ENCODE measurements at regions not wholly inside any gene's neighbourhood (a gene's known extent, or its start where the extent isn't known, plus 50 kb on each side); places are given as distances from the start of the nearest gene placed in this dataset.

DNA sequence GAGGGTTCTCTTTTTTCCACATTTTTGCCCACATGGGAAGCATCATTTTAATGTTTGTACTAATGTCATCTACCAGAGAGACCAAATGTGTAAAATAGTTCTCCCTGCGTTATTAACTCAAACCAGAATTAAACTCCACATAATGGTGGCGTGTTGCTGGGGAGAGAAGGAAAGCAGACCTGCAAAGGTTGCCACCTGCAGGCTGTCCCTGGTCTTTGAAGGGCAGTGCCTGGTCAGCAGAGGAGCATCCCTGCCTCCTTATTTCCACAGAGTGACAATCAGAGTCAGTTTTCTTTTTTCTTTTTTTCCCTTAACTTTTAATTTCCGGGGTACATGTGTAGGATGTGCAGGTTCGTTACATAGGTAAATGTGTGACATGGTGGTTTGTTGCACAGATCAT lies 214.5 kb downstream of the TBX18 start:
- ChIA-PET POLR2A (no interaction called here), CTCF (interaction anchor here (1.6 kb wide), 1 partner anchor 12 kb away, joined by 4 read pairs; no protein-coding TSS in a partner anchor)
- TF ChIP-seq, protein P1, sequence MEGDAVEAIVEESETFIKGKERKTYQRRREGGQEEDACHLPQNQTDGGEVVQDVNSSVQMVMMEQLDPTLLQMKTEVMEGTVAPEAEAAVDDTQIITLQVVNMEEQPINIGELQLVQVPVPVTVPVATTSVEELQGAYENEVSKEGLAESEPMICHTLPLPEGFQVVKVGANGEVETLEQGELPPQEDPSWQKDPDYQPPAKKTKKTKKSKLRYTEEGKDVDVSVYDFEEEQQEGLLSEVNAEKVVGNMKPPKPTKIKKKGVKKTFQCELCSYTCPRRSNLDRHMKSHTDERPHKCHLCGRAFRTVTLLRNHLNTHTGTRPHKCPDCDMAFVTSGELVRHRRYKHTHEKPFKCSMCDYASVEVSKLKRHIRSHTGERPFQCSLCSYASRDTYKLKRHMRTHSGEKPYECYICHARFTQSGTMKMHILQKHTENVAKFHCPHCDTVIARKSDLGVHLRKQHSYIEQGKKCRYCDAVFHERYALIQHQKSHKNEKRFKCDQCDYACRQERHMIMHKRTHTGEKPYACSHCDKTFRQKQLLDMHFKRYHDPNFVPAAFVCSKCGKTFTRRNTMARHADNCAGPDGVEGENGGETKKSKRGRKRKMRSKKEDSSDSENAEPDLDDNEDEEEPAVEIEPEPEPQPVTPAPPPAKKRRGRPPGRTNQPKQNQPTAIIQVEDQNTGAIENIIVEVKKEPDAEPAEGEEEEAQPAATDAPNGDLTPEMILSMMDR (IDR thresholded peaks at IDR 0.05; ENCODE audit: control extremely low read depth, extremely low read depth, low read depth, missing control alignments), result no peak
- no peak for DNase-seq (ENCODE audit: extremely low spot score)

DNA sequence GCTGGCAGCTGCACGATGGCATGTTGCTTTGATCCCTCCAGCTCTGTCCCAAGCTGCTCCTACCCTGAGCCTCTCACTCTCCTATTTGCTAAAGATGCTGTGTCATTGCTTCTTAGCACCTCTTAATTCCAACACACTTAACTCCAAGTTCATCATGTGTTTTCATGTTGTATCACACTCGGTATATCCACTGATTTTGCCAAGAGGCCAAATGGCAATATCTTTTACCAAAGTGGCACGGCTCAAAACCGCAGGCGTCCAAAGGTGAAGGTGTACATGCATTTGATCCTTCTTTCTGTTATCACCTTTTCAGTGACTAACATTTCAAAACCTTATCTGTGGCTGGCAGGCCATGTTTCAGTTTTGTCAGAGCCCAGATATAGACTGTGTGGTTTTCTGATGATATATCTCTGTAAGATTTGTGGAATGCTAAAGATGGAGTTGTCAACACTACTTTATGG lies 217.0 kb downstream of the TBX18 start:
- CTCF ChIA-PET, result no interaction called here
- POLR2A ChIA-PET, result no interaction called here
- TF ChIP-seq, protein P1 (IDR thresholded peaks at IDR 0.05; ENCODE audit: control extremely low read depth, extremely low read depth, low read depth, missing control alignments), result no peak
- DNase-seq (ENCODE audit: extremely low spot score), result no peak

DNA sequence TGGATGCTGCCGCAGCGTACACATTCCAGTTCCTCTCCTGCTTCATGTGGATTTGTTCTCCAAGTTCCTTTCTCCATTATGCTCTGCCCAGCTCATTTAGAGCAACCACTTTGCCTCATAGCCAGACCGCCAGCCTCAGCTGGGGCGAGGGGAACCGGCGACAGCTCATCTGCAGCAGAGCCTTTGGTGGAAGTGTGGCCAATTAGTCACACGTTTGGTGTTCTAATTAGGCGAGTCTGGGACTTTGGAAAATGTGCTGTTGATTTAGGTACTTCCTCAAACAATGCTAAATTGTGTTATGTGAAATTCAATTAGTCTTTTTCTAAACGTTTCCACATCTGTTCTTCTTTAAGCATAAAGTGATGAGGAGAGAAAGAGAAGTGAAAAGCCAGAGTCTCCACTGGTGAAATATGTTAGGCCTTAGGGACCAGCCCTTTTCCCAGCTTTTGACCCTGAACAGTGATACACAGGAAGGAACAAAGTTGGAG lies 217.9 kb downstream of the TBX18 start:
- CTCF ChIA-PET, result no interaction called here
- TF ChIP-seq, protein P1 (IDR thresholded peaks at IDR 0.05; ENCODE audit: control extremely low read depth, extremely low read depth, low read depth, missing control alignments), result no peak
- no peak for DNase-seq (ENCODE audit: extremely low spot score)
- POLR2A ChIA-PET, result no interaction called here

DNA sequence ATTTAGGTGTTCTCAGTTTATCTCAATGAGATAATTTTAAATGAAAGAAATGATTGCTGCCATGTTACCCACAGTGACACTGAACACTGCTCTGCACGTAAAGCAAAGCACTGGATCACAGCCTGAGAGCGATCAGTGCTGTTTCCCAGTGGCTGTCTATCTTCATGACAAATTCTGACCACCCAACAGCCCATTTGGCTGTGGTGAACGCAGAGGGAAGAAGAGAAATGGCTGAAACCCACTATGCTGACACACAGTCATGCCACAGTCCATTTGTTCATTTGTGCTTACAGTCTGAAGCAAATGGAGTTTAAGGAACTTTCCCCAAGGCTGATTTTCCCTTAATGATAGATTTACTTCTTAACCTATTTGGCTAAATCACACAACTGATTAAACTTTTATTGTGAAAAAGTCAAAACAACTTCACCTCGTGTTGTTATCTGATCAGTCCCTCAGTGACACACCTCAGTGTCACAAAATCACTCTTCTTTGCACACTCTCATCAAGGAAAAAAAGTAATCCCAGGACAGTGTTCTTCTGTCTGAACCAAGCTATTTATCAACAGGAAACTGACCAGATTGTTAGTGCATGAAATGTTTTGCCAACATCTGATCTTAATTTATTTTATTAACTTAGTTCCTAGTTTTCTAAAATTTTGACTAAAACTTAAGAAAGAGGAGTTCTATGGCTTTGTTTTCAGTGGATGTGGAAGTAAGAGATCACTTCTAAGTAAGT lies 225.1 kb downstream of the TBX18 start:
- TF ChIP-seq, protein P1 (IDR thresholded peaks at IDR 0.05; ENCODE audit: control extremely low read depth, extremely low read depth, low read depth, missing control alignments), result no peak
- CTCF ChIA-PET, result no interaction called here
- no peak for DNase-seq (ENCODE audit: extremely low spot score)
- POLR2A ChIA-PET, result no interaction called here

DNA sequence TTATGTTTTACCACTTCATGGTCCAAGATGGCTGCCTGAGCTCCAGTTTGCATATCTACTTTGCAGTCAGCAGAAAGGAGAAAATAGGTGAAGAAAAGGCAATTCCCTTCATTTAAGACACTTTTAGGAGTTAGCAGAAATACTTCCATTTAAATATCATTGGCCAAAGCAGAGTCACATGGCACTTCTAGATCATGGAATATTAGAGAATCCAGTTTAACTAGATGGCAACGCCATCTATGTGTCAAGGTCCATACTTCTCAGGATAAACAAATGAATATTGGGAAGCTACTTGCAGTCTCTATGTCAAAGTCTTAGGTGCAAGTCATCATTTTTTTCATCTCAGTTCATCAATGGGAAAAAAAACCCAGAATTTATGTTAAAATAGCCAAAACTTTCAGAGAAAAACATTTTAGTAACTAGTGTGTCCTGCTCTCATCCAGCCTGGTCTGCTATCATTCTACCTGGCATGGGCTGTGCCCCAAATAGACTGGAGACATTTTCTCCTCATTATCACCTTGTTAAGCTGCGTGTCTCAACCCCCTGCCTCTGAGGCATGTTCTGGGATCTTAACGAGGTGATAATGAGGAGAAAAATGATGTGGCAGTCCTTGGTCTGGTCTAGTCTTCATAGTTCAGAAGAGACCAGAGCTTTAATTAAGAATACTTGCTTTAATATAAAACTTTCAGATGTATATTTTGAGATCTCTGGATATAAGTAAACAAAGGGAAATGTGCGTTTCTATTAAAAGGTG lies 227.3 kb downstream of the TBX18 start:
- CTCF ChIA-PET, result interaction anchor here (0.9 kb wide), 1 partner anchor 12 kb away, joined by 4 read pairs; no protein-coding TSS in a partner anchor
- POLR2A ChIA-PET, result no interaction called here
- no peak for DNase-seq (ENCODE audit: extremely low spot score)
- TF ChIP-seq, protein P1 (IDR thresholded peaks at IDR 0.05; ENCODE audit: control extremely low read depth, extremely low read depth, low read depth, missing control alignments), result no peak

DNA sequence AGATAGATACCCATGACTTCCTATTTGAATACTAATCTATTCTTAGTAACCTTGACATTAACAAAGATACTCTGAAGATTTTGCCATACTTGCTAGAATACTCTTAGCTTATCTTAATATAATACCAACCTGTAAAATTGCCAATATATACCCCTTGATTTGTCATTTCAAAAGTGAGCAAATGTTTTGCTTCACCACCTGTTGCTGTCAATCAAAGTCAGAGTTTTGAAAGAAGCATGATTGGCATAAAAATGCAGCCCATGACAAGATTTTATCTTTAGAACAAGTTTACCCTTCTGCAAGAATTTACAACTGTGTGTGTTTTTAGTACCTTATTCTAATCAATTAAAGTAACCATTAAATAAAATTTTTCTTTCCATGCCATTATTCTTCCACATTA lies 236.2 kb downstream of the TBX18 start:
- ChIA-PET POLR2A (no interaction called here), CTCF (no interaction called here)
- DNase-seq (ENCODE audit: extremely low spot score), result no peak
- TF ChIP-seq, protein P1 (IDR thresholded peaks at IDR 0.05; ENCODE audit: control extremely low read depth, extremely low read depth, low read depth, missing control alignments), result no peak
